WTC11 (cell line): ENCODE measurements at regions not wholly inside any gene's neighbourhood (a gene's known extent, or its start where the extent isn't known, plus 50 kb on each side); places are given as distances from the start of the nearest gene placed in this dataset.

Experiments
- ATAC-seq: fragments of 200-7000 bp; cut with Tn5 transposase; 2 replicates; pipeline ENCODE4 v1.10.0; 2021; ENCODE audit warnings: mild to moderate bottlenecking, moderate library complexity
- CTCF ChIA-PET: fragments of 300-600 bp; sonication (Branson Sonifier 250); formaldehyde crosslinking; loops from one replicate; lab custom pipeline; 2021; ENCODE audit warnings: antibody characterized with exemption; lab: Charles Lee
- POLR2A ChIA-PET: fragments of 350-600 bp; sonication (Branson Sonifier 250); formaldehyde crosslinking; loops from one replicate; lab custom pipeline; 2021; ENCODE audit warnings: antibody characterized with exemption; lab: Charles Lee
- DNase-seq: peaks from one replicate; pipeline ENCODE4 v3.0.0; 2021; ENCODE audit warnings: low spot score
- H3K27ac Mint-ChIP-seq: 2 replicates; pipeline ENCODE4 v1.8.0; 2021; ENCODE audit warnings: mixed read lengths
- H3K27me3 Mint-ChIP-seq: 2 replicates; pipeline ENCODE4 v1.8.0; 2021; ENCODE audit warnings: low read depth, mild to moderate bottlenecking, moderate library complexity, mixed read lengths
- H3K36me3 Mint-ChIP-seq: 2 replicates; pipeline ENCODE4 v1.8.0; 2021; ENCODE audit warnings: mixed read lengths
- H3K4me1 Mint-ChIP-seq: 2 replicates; pipeline ENCODE4 v1.8.0; 2022; ENCODE audit warnings: mixed read lengths
- H3K4me3 Mint-ChIP-seq: 2 replicates; pipeline ENCODE4 v1.8.0; 2021; ENCODE audit warnings: mild to moderate bottlenecking, moderate library complexity, mixed read lengths
- H3K9me3 Mint-ChIP-seq: 2 replicates; pipeline ENCODE4 v1.8.0; 2021; ENCODE audit warnings: mixed read lengths
- ARID4B ChIP-seq: sonication (generic); formaldehyde crosslinking; IDR thresholded peaks from 2 replicates; pipeline ENCODE4 v1.8.0; 2023; ENCODE audit warnings: missing genetic modification reagents, mild to moderate bottlenecking, borderline replicate concordance
- ATF1 ChIP-seq: sonication (generic); formaldehyde crosslinking; IDR thresholded peaks from 2 replicates; pipeline ENCODE4 v1.8.1; 2023; ENCODE audit warnings: mild to moderate bottlenecking, moderate library complexity, missing genetic modification reagents
- CREB1 ChIP-seq: sonication (generic); formaldehyde crosslinking; IDR thresholded peaks from 2 replicates; pipeline ENCODE4 v1.8.0; 2023; ENCODE audit warnings: mild to moderate bottlenecking, missing genetic modification reagents
- CTCF ChIP-seq: fragments of 200-600 bp; IDR thresholded peaks from 2 replicates; pipeline ENCODE4 v1.8.0; 2022; ENCODE audit warnings: antibody characterized with exemption
- ELF4 ChIP-seq: sonication (generic); formaldehyde crosslinking; IDR thresholded peaks from 2 replicates; pipeline ENCODE4 v1.8.1; 2022; ENCODE audit warnings: low read depth, mild to moderate bottlenecking, moderate library complexity, missing genetic modification reagents
- ERG ChIP-seq: fragments of 250-450 bp; sonication (Bioruptor Pico); IDR thresholded peaks from 2 replicates; pipeline ENCODE4 v1.8.0; 2021; ENCODE audit warnings: mild to moderate bottlenecking
- ESRRA ChIP-seq: sonication (generic); formaldehyde crosslinking; IDR thresholded peaks from 2 replicates; pipeline ENCODE4 v1.8.1; 2022; ENCODE audit warnings: mild to moderate bottlenecking, missing genetic modification reagents, borderline replicate concordance
- ETV6 ChIP-seq: sonication (generic); formaldehyde crosslinking; IDR thresholded peaks from 2 replicates; pipeline ENCODE4 v1.8.1; 2022; ENCODE audit warnings: mild to moderate bottlenecking, missing genetic modification reagents
- FOXJ3 ChIP-seq: sonication (generic); formaldehyde crosslinking; IDR thresholded peaks from 2 replicates; pipeline ENCODE4 v1.9.0; 2021; ENCODE audit warnings: missing genetic modification reagents, mild to moderate bottlenecking, borderline replicate concordance
- MLX ChIP-seq: sonication (generic); formaldehyde crosslinking; IDR thresholded peaks from 2 replicates; pipeline ENCODE4 v1.8.1; 2023; ENCODE audit warnings: mild to moderate bottlenecking, missing genetic modification reagents, moderate library complexity
- MYBL2 ChIP-seq: sonication (generic); formaldehyde crosslinking; IDR thresholded peaks from 2 replicates; pipeline ENCODE4 v1.8.1; 2023; ENCODE audit warnings: mild to moderate bottlenecking, moderate library complexity, missing genetic modification reagents
- NR3C1 ChIP-seq: sonication (generic); formaldehyde crosslinking; conservative IDR thresholded peaks from 2 replicates; pipeline ENCODE4 v1.8.1; 2023; ENCODE audit warnings: low read depth, mild to moderate bottlenecking, missing genetic modification reagents
- PRRX2 ChIP-seq: fragments of 250-450 bp; sonication (Bioruptor Pico); IDR thresholded peaks from 2 replicates; pipeline ENCODE4 v1.8.0; 2021; ENCODE audit warnings: mild to moderate bottlenecking
- RELA ChIP-seq: sonication (generic); formaldehyde crosslinking; IDR thresholded peaks from 2 replicates; pipeline ENCODE4 v1.8.1; 2022; ENCODE audit warnings: missing genetic modification reagents, mild to moderate bottlenecking, borderline replicate concordance
- SOX15 ChIP-seq: fragments of 250-450 bp; sonication (Bioruptor Pico); IDR thresholded peaks from 2 replicates; pipeline ENCODE4 v1.9.0; 2021; ENCODE audit warnings: mild to moderate bottlenecking
- SP1 ChIP-seq: sonication (generic); formaldehyde crosslinking; conservative IDR thresholded peaks from 2 replicates; pipeline ENCODE4 v1.8.1; 2022; ENCODE audit warnings: missing genetic modification reagents
- ZBTB21 ChIP-seq: sonication (generic); formaldehyde crosslinking; IDR thresholded peaks from 2 replicates; pipeline ENCODE4 v1.8.1; 2023; ENCODE audit warnings: mild to moderate bottlenecking, missing genetic modification reagents, borderline replicate concordance
- ZBTB43 ChIP-seq: sonication (generic); formaldehyde crosslinking; IDR thresholded peaks from 2 replicates; pipeline ENCODE4 v1.8.1; 2023; ENCODE audit warnings: mild to moderate bottlenecking, missing genetic modification reagents
- ZNF423 ChIP-seq: fragments of 250-450 bp; sonication (Bioruptor Pico); IDR thresholded peaks from 2 replicates; pipeline ENCODE4 v2.1.2; 2022; ENCODE audit warnings: mild to moderate bottlenecking, moderate library complexity
- ZNF671 ChIP-seq: fragments of 250-450 bp; sonication (Bioruptor Pico); IDR thresholded peaks from 2 replicates; pipeline ENCODE4 v1.8.0; 2021; ENCODE audit warnings: mild to moderate bottlenecking

GRCh38 chr14:87678624-87679023 lies 314.4 kb downstream of the GALC start (continued):
- TF ChIP-seq ARID4B (CRISPR knock-in tag): no peak

GRCh38 chr14:87676814-87677437 lies 316.1 kb downstream of the GALC start:
- no peaks in the 10 kb centered on the region for H3K4me1 Mint-ChIP-seq
- no peak overlapping the region for H3K27ac Mint-ChIP-seq
- H3K36me3 Mint-ChIP-seq: no peaks in the 10 kb centered on the region
- ChIA-PET CTCF (no interaction called here), POLR2A (interaction anchor here (0.6 kb wide), 1 partner anchor 100 kb away, joined by 3 read pairs; no protein-coding TSS in a partner anchor)
- DNase-seq: no peak
- ATAC-seq: peak; percentile 67
- TF ChIP-seq SP1 (CRISPR knock-in tag): no peak
- TF ChIP-seq ESRRA (CRISPR knock-in tag): no peak
- no peak for TF ChIP-seq ZNF423 (CRISPR knock-in tag)
- TF ChIP-seq ELF4 (CRISPR knock-in tag): no peak
- TF ChIP-seq ETV6 (CRISPR knock-in tag): no peak
- no peak for TF ChIP-seq ZNF671 (CRISPR knock-in tag)
- no peak for TF ChIP-seq ATF1 (CRISPR knock-in tag)
- no peak for TF ChIP-seq FOXJ3 (CRISPR knock-in tag)
- TF ChIP-seq, all 79 proteins: peak for 0
- Mint-ChIP-seq H3K9me3 (peaks cover 12% of the 10 kb centered on the region), H3K4me3 (no peak overlapping the region), H3K27me3 (no peaks in the 10 kb centered on the region; the same call in 1 of the 2 replicates)

GRCh38 chr14:87667659-87668058 lies 325.3 kb downstream of the GALC start:
- peaks cover 16% of the 10 kb centered on the region for H3K9me3 Mint-ChIP-seq
- ChIA-PET CTCF (no interaction called here), POLR2A (no interaction called here)
- H3K4me3 Mint-ChIP-seq: no peak overlapping the region
- H3K36me3 Mint-ChIP-seq: no peaks in the 10 kb centered on the region
- peaks cover 2% of the 10 kb centered on the region; the same call in 1 of the 2 replicates for H3K4me1 Mint-ChIP-seq
- ATAC-seq (no peak), DNase-seq (no peak)
- no peak overlapping the region for H3K27ac Mint-ChIP-seq
- no peaks in the 10 kb centered on the region for H3K27me3 Mint-ChIP-seq
- TF ChIP-seq ZBTB21 (CRISPR knock-in tag): no peak
- TF ChIP-seq NR3C1 (CRISPR knock-in tag): no peak
- TF ChIP-seq MLX: no peak
- no peak for TF ChIP-seq RELA (CRISPR knock-in tag)
- no peak for TF ChIP-seq ERG (CRISPR knock-in tag)
- no peak for TF ChIP-seq PRRX2
- no peak for TF ChIP-seq SP1 (CRISPR knock-in tag)
- TF ChIP-seq MYBL2 (CRISPR knock-in tag): no peak
- TF ChIP-seq ARID4B (CRISPR knock-in tag): no peak
- TF ChIP-seq CTCF: no peak
- no peak for TF ChIP-seq CREB1 (CRISPR knock-in tag)
- no peak for TF ChIP-seq ZBTB43 (CRISPR knock-in tag)
- TF ChIP-seq SOX15 (CRISPR knock-in tag): no peak
